SIG-M5 treated with dmso at 0.1 percent for 504 hours (cell line): ENCODE measurements at regions not wholly inside any gene's neighbourhood (a gene's known extent, or its start where the extent isn't known, plus 50 kb on each side); places are given as distances from the start of the nearest gene placed in this dataset.
"Not testable (repeated sequence)": the region's sequence is repeated elsewhere in the genome, so short reads cannot be mapped to it uniquely, and the experiment has no call there.

ENCODE experiments used
- DNase-seq: peaks from one replicate; lab custom pipeline; 2025; ENCODE audit not compliant: unreplicated experiment; lab: John Stamatoyannopoulos, UW

- DNase-seq, result no peak
Observed at GRCh38 chr18:34480162-34480700, 229.9 kb upstream of the DTNA start.

DNA sequence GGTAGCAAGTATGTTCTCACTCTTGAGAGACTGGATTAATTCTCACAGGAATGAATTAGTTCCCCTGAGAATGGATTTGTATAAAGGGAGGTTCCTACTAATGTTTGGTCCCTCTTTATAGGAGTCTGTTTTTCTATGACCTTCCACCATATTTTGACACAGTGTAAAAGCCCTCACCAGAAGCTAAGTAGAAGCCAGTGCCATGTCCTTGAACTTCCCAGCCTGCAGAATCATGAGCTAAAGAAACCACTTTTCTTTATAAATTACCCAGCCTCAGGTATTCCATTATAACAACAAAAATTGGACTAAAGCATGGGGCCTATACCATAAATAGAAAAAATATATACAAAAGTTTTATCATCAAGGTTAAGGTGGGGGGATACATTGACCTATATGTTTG lies 227.9 kb upstream of the DTNA start:
- no peak for DNase-seq

DNA sequence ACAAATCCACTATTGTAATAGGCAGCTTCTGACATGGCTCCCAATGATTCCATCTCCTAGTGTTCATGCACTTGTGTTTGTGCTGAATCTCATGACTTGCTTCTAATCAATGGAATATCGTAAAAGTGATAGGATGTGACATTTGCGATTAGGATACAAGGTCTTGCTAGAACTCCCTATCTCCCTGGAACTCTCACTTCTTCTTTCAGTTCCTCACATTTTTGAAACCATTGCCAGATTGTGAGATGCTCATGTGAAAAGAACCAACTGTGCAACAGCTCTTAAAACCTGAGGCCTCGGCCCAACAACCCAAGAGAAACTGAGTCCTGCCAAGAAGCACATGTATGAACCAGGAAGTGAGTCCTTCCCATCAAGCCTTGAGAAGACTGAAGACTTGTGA lies 226.9 kb upstream of the DTNA start:
- no peak for DNase-seq

DNA sequence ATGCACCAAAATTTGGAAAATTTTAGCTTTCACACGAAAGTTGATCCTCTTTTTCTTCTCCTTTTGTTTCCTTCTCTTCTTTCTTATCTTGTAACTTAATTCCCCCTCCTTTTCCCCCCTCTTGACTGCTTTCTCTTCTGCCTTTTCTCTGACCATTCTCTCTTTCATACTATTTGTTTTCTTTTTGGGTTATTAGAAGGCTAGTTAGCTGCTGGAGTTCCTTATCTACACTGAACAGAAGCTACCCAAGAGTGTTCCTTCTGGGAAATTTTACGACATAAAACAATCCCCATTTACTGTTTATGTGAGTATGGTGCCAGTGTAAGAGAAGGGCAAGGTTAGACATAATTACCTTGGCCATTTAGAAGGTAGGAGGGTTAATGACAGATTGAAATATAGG lies 218.4 kb upstream of the DTNA start:
- no peak for DNase-seq

DNA sequence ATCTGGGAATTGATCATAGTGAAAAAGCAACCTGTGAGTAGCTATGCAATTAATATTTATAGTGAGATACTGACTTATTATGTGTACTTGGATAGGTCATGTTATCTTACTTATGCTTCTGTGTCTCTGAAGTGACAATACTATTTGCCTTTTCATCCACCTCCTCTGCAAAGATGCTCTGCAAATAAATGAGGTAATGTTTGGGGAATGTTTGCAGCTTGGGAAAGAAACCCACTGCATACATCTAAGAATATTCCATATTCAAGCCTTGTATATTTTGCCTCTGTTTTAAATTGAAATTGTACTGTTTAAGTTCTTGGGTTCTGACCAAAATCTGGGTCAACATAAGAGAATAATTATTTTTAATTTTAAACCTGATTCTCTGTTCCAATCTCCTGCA lies 217.4 kb upstream of the DTNA start:
- DNase-seq, result no peak

DNA sequence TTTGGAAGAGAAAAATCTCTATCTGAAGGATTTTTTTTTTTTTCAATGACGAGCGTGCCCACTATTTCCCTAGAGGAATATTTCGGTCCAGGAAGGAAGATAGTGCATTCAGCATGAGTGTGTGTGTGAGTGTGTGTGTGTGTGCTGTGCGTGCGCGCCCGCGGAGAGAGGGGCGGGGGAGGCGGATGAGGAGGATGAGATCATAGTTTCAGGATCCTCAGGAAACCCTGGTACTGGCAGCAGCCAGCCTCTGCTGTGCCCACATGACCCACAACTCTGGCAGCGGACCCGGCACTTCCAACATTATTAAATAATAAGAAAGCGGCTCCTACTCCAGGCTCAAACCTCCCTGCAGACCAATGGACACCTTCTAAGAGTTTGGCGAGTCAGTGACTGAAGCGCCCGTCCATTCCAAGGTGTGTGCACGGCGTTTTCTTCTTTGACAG lies 217.0 kb upstream of the DTNA start:
- peak; percentile 66 for DNase-seq

- no peak for DNase-seq
Observed at GRCh38 chr18:34493566-34494358, 216.3 kb upstream of the DTNA start.

DNA sequence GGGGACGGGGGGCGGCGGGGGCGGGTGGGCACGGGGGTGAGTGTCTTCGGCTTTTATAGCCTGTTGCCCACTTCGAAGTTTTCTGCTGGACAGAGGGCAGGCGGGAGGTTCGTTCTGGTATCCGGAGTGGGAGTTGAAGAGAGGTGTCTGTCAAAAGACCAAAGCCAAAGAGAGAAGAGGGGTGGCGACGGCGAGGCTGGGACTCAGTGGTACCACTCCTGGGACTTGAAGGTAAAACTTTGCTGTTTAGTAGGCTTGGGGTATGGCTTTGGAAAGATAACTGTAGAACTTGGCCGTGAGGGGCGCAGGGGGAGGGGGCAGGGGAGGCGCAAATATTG lies 215.8 kb upstream of the DTNA start:
- DNase-seq, result no peak

GRCh38 chr18:34495506-34495905 lies 214.6 kb upstream of the DTNA start:
- DNase-seq, result peak; percentile 63

- no peak for DNase-seq
Observed at GRCh38 chr18:34501553-34501952, 208.5 kb upstream of the DTNA start.

- no peak for DNase-seq
Observed at GRCh38 chr18:34506198-34506597, 203.9 kb upstream of the DTNA start.

- no peak for DNase-seq
Observed at GRCh38 chr18:34509163-34509562, 200.9 kb upstream of the DTNA start.

- DNase-seq, result no peak
Observed at GRCh38 chr18:34509879-34510586, 200.1 kb upstream of the DTNA start.

DNA sequence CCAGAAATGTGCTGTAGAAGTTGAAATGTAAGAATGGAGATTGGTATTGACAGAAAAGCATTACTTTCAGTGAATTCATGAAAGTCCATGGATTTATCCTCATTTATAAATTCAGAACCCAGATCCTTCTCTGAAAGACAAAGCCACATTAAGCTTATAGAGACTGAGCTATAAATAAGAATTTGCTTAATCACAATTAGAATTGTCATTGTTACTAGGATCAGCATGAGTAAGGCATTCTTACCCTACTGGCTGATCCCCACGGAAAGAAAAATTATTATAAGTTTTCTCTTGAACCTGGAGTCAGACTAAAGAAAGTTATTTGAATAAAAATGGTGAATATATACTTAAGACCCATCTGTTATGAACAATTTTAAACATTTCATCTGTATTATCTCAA lies 199.2 kb upstream of the DTNA start:
- DNase-seq, result no peak

GRCh38 chr18:34511435-34511834 lies 198.7 kb upstream of the DTNA start:
- DNase-seq, result no peak

DNA sequence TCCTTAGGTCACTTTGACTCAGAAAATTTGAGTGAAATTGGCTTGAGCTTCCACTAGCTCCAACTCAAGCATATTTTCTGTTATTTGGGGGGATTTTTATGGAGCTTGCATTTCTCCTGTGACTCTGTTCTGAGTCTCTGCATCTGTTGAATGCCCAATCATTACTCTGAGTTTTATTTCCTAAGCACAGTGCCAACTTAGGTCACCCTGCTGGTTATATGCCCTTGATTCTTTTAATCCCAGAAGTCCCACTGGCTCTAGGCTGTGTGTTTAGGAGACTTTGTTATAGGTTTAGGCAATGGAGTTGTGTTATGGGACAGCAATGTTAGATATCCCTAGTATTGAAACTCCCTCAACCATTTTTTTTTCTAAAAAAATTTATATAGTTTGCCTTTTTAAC lies 198.2 kb upstream of the DTNA start:
- DNase-seq, result no peak

DNA sequence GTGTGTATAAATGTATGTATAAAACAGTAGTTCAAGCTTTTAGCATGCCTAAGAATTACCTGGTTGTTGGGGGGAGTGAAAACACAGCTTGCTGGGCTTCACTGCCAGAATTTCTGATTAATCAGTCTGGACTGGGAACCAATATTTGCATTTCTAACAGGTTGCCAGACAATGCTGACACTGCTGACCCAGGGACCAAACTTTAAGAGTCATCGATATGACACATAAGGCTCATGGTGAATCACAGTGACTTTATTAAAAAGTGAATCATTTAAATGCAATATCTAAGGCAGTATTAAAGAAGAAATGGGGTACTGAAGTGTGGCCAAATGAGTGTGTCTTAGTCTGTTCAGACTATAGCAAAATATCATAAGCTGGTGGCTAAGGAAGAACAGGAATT lies 195.9 kb upstream of the DTNA start:
- no peak for DNase-seq

GRCh38 chr18:34514957-34515356 lies 195.1 kb upstream of the DTNA start:
- DNase-seq, result no peak

- not testable (repeated sequence) for DNase-seq
Observed at GRCh38 chr18:34516355-34516754, 193.7 kb upstream of the DTNA start.

- not testable (repeated sequence) for DNase-seq
Observed at GRCh38 chr18:34516996-34517395, 193.1 kb upstream of the DTNA start.

DNA sequence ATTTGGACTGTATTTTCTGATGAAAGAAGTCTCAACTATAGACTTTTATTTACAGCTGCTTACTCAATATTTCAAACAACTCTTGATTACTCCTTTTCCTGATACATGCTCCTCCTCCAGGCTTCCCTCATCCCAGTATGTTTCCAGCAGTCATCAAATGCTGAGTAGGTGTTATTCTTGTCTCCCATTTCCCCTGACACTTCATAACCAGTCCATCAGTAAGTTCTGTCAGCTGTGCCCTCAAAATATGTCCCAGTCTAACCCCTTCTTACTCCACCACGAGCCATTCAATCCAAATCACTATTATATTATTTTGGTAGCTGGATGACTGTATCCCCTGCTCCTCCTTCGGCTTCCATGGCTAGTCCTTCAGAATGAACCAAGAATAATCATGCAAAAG lies 189.1 kb upstream of the DTNA start:
- no peak for DNase-seq

- DNase-seq, result no peak
Observed at GRCh38 chr18:34522603-34523002, 187.5 kb upstream of the DTNA start.
